CD8-positive, alpha-beta memory T cell (primary cell): ENCODE measurements at regions not wholly inside any gene's neighbourhood (a gene's known extent, or its start where the extent isn't known, plus 50 kb on each side); places are given as distances from the start of the nearest gene placed in this dataset.

Experiments
- CTCF ChIA-PET: fragments of 350-600 bp; sonication (Branson Sonifier 250); formaldehyde crosslinking; loops from one replicate; lab custom pipeline; 2021; ENCODE audit warnings: antibody characterized with exemption; lab: Charles Lee
- POLR2A ChIA-PET: fragments of 350-600 bp; sonication (Branson Sonifier 250); formaldehyde crosslinking; loops from one replicate; lab custom pipeline; 2021; ENCODE audit warnings: antibody characterized with exemption; lab: Charles Lee
- DNase-seq, 5 donors: peaks; one replicate each; pipeline versions ENCODE4 v3.0.0 to v3.0.0-alpha.2; 2020 to 2022; ENCODE audit warnings: mixed read lengths in 1 of 5
- H3K27ac ChIP-seq: one replicate; pipeline ENCODE4 v1.7.0; 2013; ENCODE audit warnings: low read depth, mild to moderate bottlenecking, low read length, moderate library complexity
- H3K27me3 ChIP-seq: 2 replicates; pipeline ENCODE4 v1.7.0; 2013; ENCODE audit warnings: low read length, mild to moderate bottlenecking; ENCODE audit not compliant: insufficient read depth, poor library complexity, severe bottlenecking
- H3K36me3 ChIP-seq: 2 replicates; pipeline ENCODE4 v1.7.0; 2013; ENCODE audit warnings: mild to moderate bottlenecking, low read length, moderate library complexity; ENCODE audit not compliant: insufficient read depth
- H3K4me1 ChIP-seq: 2 replicates; pipeline ENCODE4 v1.7.0; 2013; ENCODE audit warnings: mild to moderate bottlenecking, low read length, moderate library complexity; ENCODE audit not compliant: insufficient read depth
- H3K4me3 ChIP-seq: 2 replicates; pipeline ENCODE4 v1.7.0; 2013; ENCODE audit warnings: mild to moderate bottlenecking, low read length
- H3K9me3 ChIP-seq: 2 replicates; pipeline ENCODE4 v1.7.0; 2013; ENCODE audit warnings: mild to moderate bottlenecking, low read length
- H3K27ac Mint-ChIP-seq, 8 donors: one replicate each; pipeline ENCODE4 v1.8.0; 2020 to 2021; ENCODE audit warnings: mixed read lengths in 8 of 8, mild to moderate bottlenecking in 6 of 8, inconsistent platforms in 3 of 8, moderate library complexity in 3 of 8
- H3K27me3 Mint-ChIP-seq, 2 donors: one replicate each; pipeline ENCODE4 v1.8.0; 2020 to 2021; ENCODE audit warnings: mixed read lengths in 2 of 2, mild to moderate bottlenecking in 1 of 2, moderate library complexity in 1 of 2
- H3K36me3 Mint-ChIP-seq, 3 donors: one replicate each; pipeline ENCODE4 v1.8.0; 2020 to 2021; ENCODE audit warnings: mixed read lengths in 3 of 3, inconsistent platforms in 1 of 3, mild to moderate bottlenecking in 1 of 3
- H3K4me1 Mint-ChIP-seq, 3 donors: one replicate each; pipeline ENCODE4 v1.8.0; 2020 to 2021; ENCODE audit warnings: mixed read lengths in 3 of 3, inconsistent platforms in 1 of 3, mild to moderate bottlenecking in 1 of 3
- H3K4me3 Mint-ChIP-seq, 7 donors: one replicate each; pipeline ENCODE4 v1.8.0; 2020 to 2021; ENCODE audit warnings: mixed read lengths in 7 of 7, mild to moderate bottlenecking in 6 of 7, moderate library complexity in 4 of 7, inconsistent platforms in 2 of 7
- H3K9me3 Mint-ChIP-seq, 5 donors: one replicate each; pipeline ENCODE4 v1.8.0; 2020 to 2022; ENCODE audit warnings: mixed read lengths in 5 of 5, mild to moderate bottlenecking in 3 of 5, moderate library complexity in 2 of 5, inconsistent platforms in 1 of 5

DNA sequence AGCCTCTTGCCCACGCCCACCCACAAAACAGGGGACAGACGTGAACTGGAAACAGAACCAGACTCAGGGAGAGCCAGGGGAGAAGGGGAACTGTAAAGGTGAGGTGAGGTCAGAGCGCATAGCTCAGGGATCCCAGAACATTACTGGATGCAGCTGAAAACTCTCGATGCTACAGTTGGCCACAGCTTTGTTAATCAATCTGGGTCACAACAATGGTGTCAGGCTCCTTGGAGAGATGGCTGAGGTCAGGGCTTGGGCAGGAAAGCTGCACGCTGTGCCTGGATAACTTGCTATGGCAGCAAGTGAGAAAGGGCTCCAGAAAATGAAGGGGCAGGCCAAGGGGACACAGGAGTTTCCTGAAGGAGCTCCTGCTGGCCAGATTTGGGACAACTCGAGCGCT is 263.3 kb downstream of the TFCP2L1 start:
- no peaks in the 10 kb centered on the region for H3K4me1 ChIP-seq
- Mint-ChIP-seq H3K36me3 (peaks cover 0 to 2% (median 0%) of the 10 kb centered on the region in 3 donors), H3K9me3 (peaks cover 0 to 10% (median 3%) of the 10 kb centered on the region in 5 donors), H3K27me3 (peaks cover 7% of the 10 kb centered on the region in 2 donors), H3K4me3 (no peak overlapping the region), H3K27ac (no peak overlapping the region), H3K4me1 (no peaks in the 10 kb centered on the region)
- POLR2A ChIA-PET: no interaction called here
- no peak overlapping the region for H3K27ac ChIP-seq
- no peak for DNase-seq
- H3K36me3 ChIP-seq: no peaks in the 10 kb centered on the region
- H3K27me3 ChIP-seq: no peaks in the 10 kb centered on the region
- H3K4me3 ChIP-seq: no peak overlapping the region
- H3K9me3 ChIP-seq: no peaks in the 10 kb centered on the region
- CTCF ChIA-PET: no interaction called here

DNA sequence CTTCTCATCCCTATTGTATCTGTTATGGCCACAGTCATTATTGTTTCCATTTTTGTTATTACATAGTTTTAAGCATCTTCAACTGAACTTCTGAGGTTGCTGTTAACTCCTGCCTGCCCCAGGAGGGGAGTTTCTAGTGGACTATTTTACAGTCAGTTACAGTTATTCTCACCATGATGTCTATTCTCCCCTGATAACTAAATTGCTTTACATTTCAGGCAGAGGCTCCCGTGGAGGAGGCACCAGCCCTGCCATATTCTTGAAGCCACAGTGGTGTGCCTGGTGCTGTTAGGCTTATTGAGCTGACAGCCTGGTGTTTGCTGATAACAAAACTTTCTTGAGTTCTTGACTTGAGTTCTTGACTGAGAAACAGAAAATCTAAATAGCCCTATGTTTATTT is 256.4 kb downstream of the TFCP2L1 start:
- no peak overlapping the region for H3K27ac Mint-ChIP-seq
- POLR2A ChIA-PET: no interaction called here
- CTCF ChIA-PET: no interaction called here

DNA sequence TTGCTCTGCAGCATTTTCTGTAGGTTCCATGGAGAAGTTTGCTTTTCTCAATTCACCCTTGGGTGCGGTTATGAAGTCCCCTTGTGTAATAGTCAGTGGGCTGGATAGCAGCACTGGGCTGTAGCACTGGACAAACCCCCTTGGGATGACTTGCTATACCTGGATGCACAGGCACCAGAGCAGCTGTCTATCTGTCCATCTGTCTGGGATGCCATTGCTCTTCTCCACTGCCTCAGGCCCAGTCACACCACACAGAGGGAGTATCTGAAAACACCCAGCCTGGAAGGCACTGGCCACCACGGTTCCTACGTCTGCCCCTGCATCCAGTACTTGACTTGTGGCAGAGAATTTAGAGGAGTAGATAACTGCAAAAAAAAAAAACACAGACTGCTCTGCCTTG is 254.5 kb downstream of the TFCP2L1 start:
- Histone ChIP-seq H3K9me3 (no peaks in the 10 kb centered on the region), H3K27me3 (no peaks in the 10 kb centered on the region), H3K4me3 (no peak overlapping the region), H3K27ac (no peak overlapping the region), H3K4me1 (no peaks in the 10 kb centered on the region), H3K36me3 (no peaks in the 10 kb centered on the region)
- ChIA-PET CTCF (no interaction called here), POLR2A (no interaction called here)
- no peaks in the 10 kb centered on the region for H3K4me1 Mint-ChIP-seq
- no peak for DNase-seq
- H3K27ac Mint-ChIP-seq: no peak overlapping the region
- peaks cover 0 to 2% (median 0%) of the 10 kb centered on the region in 3 donors for H3K36me3 Mint-ChIP-seq
- peaks cover 3 to 7% of the 10 kb centered on the region in 2 donors for H3K27me3 Mint-ChIP-seq
- H3K4me3 Mint-ChIP-seq: no peak overlapping the region
- peaks cover 0 to 7% (median 0%) of the 10 kb centered on the region in 5 donors for H3K9me3 Mint-ChIP-seq

More for the DNA sequence above, 256.4 kb downstream of the TFCP2L1 start:
- no peak overlapping the region for H3K4me3 Mint-ChIP-seq
- Histone ChIP-seq H3K27ac (no peak overlapping the region), H3K36me3 (no peaks in the 10 kb centered on the region), H3K27me3 (no peaks in the 10 kb centered on the region), H3K9me3 (no peaks in the 10 kb centered on the region), H3K4me3 (no peak overlapping the region), H3K4me1 (no peaks in the 10 kb centered on the region)
- no peak for DNase-seq
- peaks cover 0 to 2% (median 0%) of the 10 kb centered on the region in 3 donors for H3K36me3 Mint-ChIP-seq
- H3K4me1 Mint-ChIP-seq: no peaks in the 10 kb centered on the region
- H3K9me3 Mint-ChIP-seq: peaks cover 0 to 10% (median 3%) of the 10 kb centered on the region in 5 donors
- peaks cover 0 to 4% of the 10 kb centered on the region in 2 donors for H3K27me3 Mint-ChIP-seq

DNA sequence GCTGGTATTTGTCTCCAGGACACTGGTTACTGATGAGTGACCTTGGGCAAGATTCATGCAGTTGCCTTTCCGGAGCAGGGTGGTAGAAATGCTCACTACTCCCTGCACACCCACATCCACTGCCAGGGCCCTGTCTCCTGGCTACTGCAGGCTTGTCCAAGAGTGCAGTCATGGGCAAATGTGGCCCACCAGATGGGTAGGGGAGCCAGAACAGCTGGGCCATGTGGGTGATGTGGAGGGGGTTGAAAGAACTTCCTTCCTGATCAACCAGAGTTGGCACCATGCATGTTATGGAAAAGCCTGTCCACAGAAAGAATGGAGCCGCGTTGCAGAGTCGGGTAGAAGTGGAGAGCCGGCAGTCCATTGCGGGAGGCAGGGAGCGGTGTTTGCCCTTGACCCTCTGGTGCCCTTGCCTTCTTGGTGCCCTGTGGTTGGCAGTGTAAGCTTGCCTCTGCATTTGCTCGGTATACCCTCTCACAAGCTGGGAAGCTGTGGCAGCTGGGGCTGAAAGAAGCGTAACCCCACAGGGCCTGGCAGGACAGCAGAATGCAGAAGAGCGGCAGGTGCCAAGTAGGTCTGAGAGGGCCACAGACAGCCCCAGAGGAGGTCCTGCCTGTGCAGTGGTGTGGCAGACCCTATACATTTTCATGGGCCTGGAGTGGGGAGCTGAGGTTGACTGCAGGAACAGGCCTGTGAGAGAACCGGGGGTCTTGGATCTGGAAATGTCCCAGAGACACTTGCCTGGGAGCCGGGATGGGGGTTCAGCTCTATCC is 253.2 kb downstream of the TFCP2L1 start:
- Histone ChIP-seq H3K4me1 (no peaks in the 10 kb centered on the region), H3K36me3 (no peaks in the 10 kb centered on the region), H3K27ac (no peak overlapping the region), H3K9me3 (no peaks in the 10 kb centered on the region), H3K27me3 (no peaks in the 10 kb centered on the region), H3K4me3 (no peak overlapping the region)
- Mint-ChIP-seq H3K4me1 (no peaks in the 10 kb centered on the region), H3K27me3 (peaks cover 6 to 7% of the 10 kb centered on the region in 2 donors), H3K36me3 (no peaks in the 10 kb centered on the region), H3K4me3 (no peak overlapping the region), H3K9me3 (no peaks in the 10 kb centered on the region), H3K27ac (no peak overlapping the region)
- CTCF ChIA-PET: no interaction called here
- POLR2A ChIA-PET: no interaction called here
- no peak for DNase-seq

DNA sequence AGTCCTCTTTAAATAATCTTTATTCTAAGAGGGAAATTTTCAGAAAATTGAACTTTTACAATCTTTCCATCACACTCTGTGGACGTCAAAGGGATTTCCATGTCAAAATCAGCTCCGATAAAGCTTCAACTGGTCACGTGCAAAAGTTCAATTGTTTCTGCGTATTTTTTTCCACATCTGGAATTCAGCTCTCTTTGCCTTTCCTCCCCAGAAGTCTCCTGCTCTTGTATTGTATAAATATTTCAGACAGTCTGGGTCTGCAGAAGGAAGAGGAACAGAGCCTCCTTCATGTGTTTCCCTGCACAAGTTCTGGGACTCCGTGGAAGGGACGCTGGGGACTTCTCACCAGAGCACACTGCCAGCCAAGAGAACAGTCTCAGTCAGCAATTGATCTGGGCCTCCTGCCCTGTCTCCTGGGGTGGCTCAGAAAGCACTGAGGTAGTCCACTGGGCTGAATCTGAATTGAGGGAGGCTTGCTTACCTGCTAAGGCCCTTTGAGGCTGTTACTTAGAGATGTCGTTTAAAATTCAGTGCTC is 251.5 kb downstream of the TFCP2L1 start:
- Histone ChIP-seq H3K4me3 (no peak overlapping the region), H3K9me3 (no peaks in the 10 kb centered on the region), H3K27ac (no peak overlapping the region), H3K36me3 (no peaks in the 10 kb centered on the region), H3K4me1 (no peaks in the 10 kb centered on the region), H3K27me3 (no peaks in the 10 kb centered on the region)
- Mint-ChIP-seq H3K9me3 (no peaks in the 10 kb centered on the region), H3K27ac (no peak overlapping the region), H3K4me3 (no peak overlapping the region), H3K4me1 (no peaks in the 10 kb centered on the region), H3K27me3 (peaks cover 7% of the 10 kb centered on the region in 2 donors), H3K36me3 (no peaks in the 10 kb centered on the region)
- POLR2A ChIA-PET: no interaction called here
- DNase-seq: no peak
- CTCF ChIA-PET: no interaction called here

DNA sequence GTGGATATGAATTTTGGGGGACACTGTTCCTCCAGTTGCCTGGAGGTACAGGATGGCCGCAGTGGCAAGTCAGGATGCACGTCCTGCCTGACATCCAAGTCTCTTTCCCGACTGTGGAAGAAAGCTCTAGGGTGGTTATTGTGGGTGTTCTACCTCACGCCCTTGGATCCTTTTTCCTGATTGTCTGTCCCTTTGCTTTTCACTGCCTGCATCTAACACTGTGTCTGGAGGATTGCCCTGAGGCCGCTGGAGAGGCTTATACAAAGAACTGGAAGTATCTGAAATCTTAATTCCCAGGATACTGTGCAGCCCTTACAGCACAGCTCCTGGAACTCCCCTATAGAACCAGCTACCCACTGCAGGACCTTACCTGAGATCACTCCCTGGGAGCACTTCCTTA is 250.5 kb downstream of the TFCP2L1 start:
- Histone ChIP-seq H3K36me3 (no peaks in the 10 kb centered on the region), H3K27ac (no peak overlapping the region), H3K4me3 (no peak overlapping the region), H3K9me3 (no peaks in the 10 kb centered on the region), H3K4me1 (no peaks in the 10 kb centered on the region), H3K27me3 (no peaks in the 10 kb centered on the region)
- POLR2A ChIA-PET: no interaction called here
- Mint-ChIP-seq H3K4me3 (no peak overlapping the region), H3K27ac (no peak overlapping the region), H3K36me3 (no peaks in the 10 kb centered on the region), H3K27me3 (peaks cover 7% of the 10 kb centered on the region in 2 donors), H3K9me3 (no peaks in the 10 kb centered on the region), H3K4me1 (no peaks in the 10 kb centered on the region)
- CTCF ChIA-PET: no interaction called here
- DNase-seq: no peak

DNA sequence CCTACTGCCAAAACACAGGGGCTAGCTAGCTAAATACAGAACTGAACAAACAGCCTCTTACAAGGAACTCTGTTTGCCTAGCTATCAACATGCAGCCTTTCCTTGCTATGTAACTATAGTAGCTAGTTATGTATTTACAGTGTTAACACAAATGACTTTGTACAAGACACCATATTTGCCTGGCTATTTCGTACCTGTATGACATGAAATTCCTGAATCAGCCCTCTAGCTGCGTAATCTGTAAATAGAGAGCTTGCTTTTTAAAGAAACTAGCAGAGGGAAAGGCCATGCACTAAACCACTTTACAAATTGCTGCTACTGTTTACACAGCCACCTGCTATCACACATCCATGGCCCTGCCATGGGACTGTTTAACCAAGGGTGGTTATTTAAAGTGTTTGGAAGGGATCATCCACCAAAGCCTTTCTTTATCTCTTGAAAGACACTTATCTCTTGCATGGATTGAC is 248.7 kb downstream of the TFCP2L1 start:
- POLR2A ChIA-PET: no interaction called here
- CTCF ChIA-PET: no interaction called here
- Histone ChIP-seq H3K36me3 (no peaks in the 10 kb centered on the region), H3K27ac (no peak overlapping the region), H3K9me3 (no peaks in the 10 kb centered on the region), H3K27me3 (no peaks in the 10 kb centered on the region), H3K4me3 (no peak overlapping the region), H3K4me1 (no peaks in the 10 kb centered on the region)
- Mint-ChIP-seq H3K4me1 (no peaks in the 10 kb centered on the region), H3K36me3 (no peaks in the 10 kb centered on the region), H3K27ac (no peak overlapping the region), H3K27me3 (peaks cover 4 to 7% of the 10 kb centered on the region in 2 donors), H3K9me3 (no peaks in the 10 kb centered on the region), H3K4me3 (no peak overlapping the region)
- DNase-seq: no peak

DNA sequence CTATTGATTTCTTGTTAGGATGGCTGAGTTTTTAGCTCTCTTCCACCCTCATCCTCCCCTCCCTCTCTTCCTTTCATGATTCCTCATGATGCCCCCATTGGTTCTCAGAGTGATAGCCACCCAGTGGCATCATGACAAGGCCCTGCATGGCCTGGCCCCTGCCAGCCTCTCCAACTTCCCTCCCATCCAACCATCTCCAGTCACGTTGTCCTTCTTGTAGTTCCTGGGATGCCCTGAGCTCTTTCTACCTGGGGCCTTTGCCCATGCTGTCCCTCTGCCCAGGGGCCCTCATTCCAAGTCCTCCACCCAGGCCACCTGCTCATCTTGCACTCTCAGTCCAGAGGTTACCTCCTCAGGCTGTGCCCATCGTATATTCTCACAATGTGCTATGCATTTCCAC is 247.5 kb downstream of the TFCP2L1 start:
- Histone ChIP-seq H3K4me1 (no peaks in the 10 kb centered on the region), H3K4me3 (no peak overlapping the region), H3K27ac (no peak overlapping the region), H3K27me3 (no peaks in the 10 kb centered on the region), H3K9me3 (no peaks in the 10 kb centered on the region), H3K36me3 (no peaks in the 10 kb centered on the region)
- H3K27ac Mint-ChIP-seq: no peak overlapping the region
- ChIA-PET CTCF (no interaction called here), POLR2A (no interaction called here)
- H3K27me3 Mint-ChIP-seq: peaks cover 4 to 7% of the 10 kb centered on the region in 2 donors
- no peaks in the 10 kb centered on the region for H3K4me1 Mint-ChIP-seq
- no peak for DNase-seq
- no peaks in the 10 kb centered on the region for H3K36me3 Mint-ChIP-seq
- no peak overlapping the region for H3K4me3 Mint-ChIP-seq
- H3K9me3 Mint-ChIP-seq: peaks cover 0 to 3% (median 0%) of the 10 kb centered on the region in 5 donors
